ENCODE measurements at regions not wholly inside any gene's neighbourhood (a gene's known extent, or its start where the extent isn't known, plus 50 kb on each side); places are given as distances from the start of the nearest gene placed in this dataset.

- H3K9me3 ChIP-seq: peaks cover 0 to 9% (median 0%) of the 10 kb centered on the region in 12 donors
- H3K4me3 ChIP-seq: no peak overlapping the region
- TF ChIP-seq CTCF (IDR thresholded peaks at IDR 0.05) (peak; percentile 74 to 91 (median 84)), POLR2A (IDR thresholded peaks at IDR 0.05) (no peak)
- intact Hi-C loops (cut with DNase I): loop anchor here (2.0 to 10.0 kb wide), 16 partner anchors 96 to 821 kb away; no protein-coding TSS in a partner anchor
- H3K4me1 ChIP-seq: peaks cover 0 to 5% (median 0%) of the 10 kb centered on the region in 12 donors
- no peaks in the 10 kb centered on the region for H3K36me3 ChIP-seq
- DNase-seq: no peak
- H3K27ac ChIP-seq: no peak overlapping the region
- peak in 1 of 4 donors; percentile 62 for ATAC-seq
- WGBS, 4 donors: 35 to 37% (median 37%) methylated on average over 7 of the region's 7 CpGs
- H3K27me3 ChIP-seq: no peaks in the 10 kb centered on the region
Observed at GRCh38 chr12:58346032-58346632, 404.8 kb downstream of the ATP23 start.

- Histone ChIP-seq H3K4me3 (no peak overlapping the region), H3K36me3 (no peaks in the 10 kb centered on the region), H3K4me1 (peaks cover 0 to 5% (median 0%) of the 10 kb centered on the region in 12 donors), H3K9me3 (peaks cover 0 to 9% (median 0%) of the 10 kb centered on the region in 12 donors), H3K27ac (no peak overlapping the region), H3K27me3 (no peaks in the 10 kb centered on the region)
- intact Hi-C loops (cut with DNase I): loop anchor here (1.0 to 10.0 kb wide), 17 partner anchors 95 to 820 kb away; no protein-coding TSS in a partner anchor
- 88 to 100% (median 93%) methylated on average over 2 of the region's 2 CpGs for WGBS, 4 donors
- TF ChIP-seq CTCF (IDR thresholded peaks at IDR 0.05) (no peak), POLR2A (IDR thresholded peaks at IDR 0.05) (no peak)
- ATAC-seq (no peak), DNase-seq (no peak)
Observed at GRCh38 chr12:58347188-58347587, 405.8 kb downstream of the ATP23 start.

- WGBS, 4 donors: 77 to 88% (median 80%) methylated on average over 2 of the region's 2 CpGs
- TF ChIP-seq POLR2A (IDR thresholded peaks at IDR 0.05): no peak
- no peak for TF ChIP-seq CTCF (IDR thresholded peaks at IDR 0.05)
- Histone ChIP-seq H3K36me3 (no peaks in the 10 kb centered on the region), H3K9me3 (peaks cover 0 to 9% (median 0%) of the 10 kb centered on the region in 12 donors), H3K27ac (no peak overlapping the region), H3K27me3 (no peaks in the 10 kb centered on the region), H3K4me1 (peaks cover 0 to 5% (median 0%) of the 10 kb centered on the region in 12 donors), H3K4me3 (no peak overlapping the region)
- DNase-seq: no peak
- ATAC-seq: no peak
- intact Hi-C loops (cut with DNase I): loop anchor here (1.0 to 10.0 kb wide), 17 partner anchors 95 to 820 kb away; no protein-coding TSS in a partner anchor
Observed at GRCh38 chr12:58347691-58348090, 406.3 kb downstream of the ATP23 start.

GRCh38 chr12:58349161-58349560 lies 407.8 kb downstream of the ATP23 start:
- no peak overlapping the region for H3K4me3 ChIP-seq
- intact Hi-C loops (cut with DNase I): loop anchor here (5.0 to 10.0 kb wide), 14 partner anchors 93 to 818 kb away; no protein-coding TSS in a partner anchor
- ATAC-seq (no peak), DNase-seq (no peak)
- H3K9me3 ChIP-seq: peaks cover 0 to 9% (median 0%) of the 10 kb centered on the region in 12 donors
- H3K4me1 ChIP-seq: peaks cover 0 to 5% (median 0%) of the 10 kb centered on the region in 12 donors
- no peaks in the 10 kb centered on the region for H3K36me3 ChIP-seq
- H3K27ac ChIP-seq: no peak overlapping the region
- no peaks in the 10 kb centered on the region for H3K27me3 ChIP-seq
- TF ChIP-seq CTCF (IDR thresholded peaks at IDR 0.05) (no peak), POLR2A (IDR thresholded peaks at IDR 0.05) (no peak)
- 15 to 26% (median 20%) methylated on average over 2 of the region's 2 CpGs for WGBS, 4 donors
